CD4-positive, alpha-beta T cell treated with Interleukin-17A for 1 hour (primary cell): ENCODE measurements at regions not wholly inside any gene's neighbourhood (a gene's known extent, or its start where the extent isn't known, plus 50 kb on each side); places are given as distances from the start of the nearest gene placed in this dataset.

Experiments used
- DNase-seq: peaks from one replicate; pipeline ENCODE4 v3.0.0-alpha.2; 2020

- no peak for DNase-seq
Observed at GRCh38 chr11:26126741-26127140, 205.2 kb upstream of the ANO3 start.

- no peak for DNase-seq
Observed at GRCh38 chr11:26127336-26127735, 204.6 kb upstream of the ANO3 start.

- DNase-seq, result no peak
Observed at GRCh38 chr11:26131406-26131805, 200.5 kb upstream of the ANO3 start.

- DNase-seq, result no peak
Observed at GRCh38 chr11:26134053-26134452, 197.9 kb upstream of the ANO3 start.

- no peak for DNase-seq
Observed at GRCh38 chr11:26134481-26135355, 197.2 kb upstream of the ANO3 start.

GRCh38 chr11:26137651-26138050 lies 194.3 kb upstream of the ANO3 start:
- DNase-seq, result no peak

GRCh38 chr11:26142891-26143290 lies 189.0 kb upstream of the ANO3 start:
- no peak for DNase-seq

- DNase-seq, result no peak
Observed at GRCh38 chr11:26143566-26144290, 188.2 kb upstream of the ANO3 start.

GRCh38 chr11:26144291-26144690 lies 187.6 kb upstream of the ANO3 start:
- no peak for DNase-seq

GRCh38 chr11:26144911-26145310 lies 187.0 kb upstream of the ANO3 start:
- no peak for DNase-seq

- DNase-seq, result no peak
Observed at GRCh38 chr11:26149585-26149984, 182.3 kb upstream of the ANO3 start.

GRCh38 chr11:26150031-26150430 lies 181.9 kb upstream of the ANO3 start:
- no peak for DNase-seq

- DNase-seq, result no peak
Observed at GRCh38 chr11:26158251-26158650, 173.7 kb upstream of the ANO3 start.

GRCh38 chr11:26162291-26162690 lies 169.6 kb upstream of the ANO3 start:
- no peak for DNase-seq

- DNase-seq, result no peak
Observed at GRCh38 chr11:26186389-26186788, 145.5 kb upstream of the ANO3 start.

GRCh38 chr11:26187639-26188038 lies 144.3 kb upstream of the ANO3 start:
- DNase-seq, result no peak

- DNase-seq, result no peak
Observed at GRCh38 chr11:26188554-26188953, 143.4 kb upstream of the ANO3 start.

- DNase-seq, result no peak
Observed at GRCh38 chr11:26191193-26191592, 140.7 kb upstream of the ANO3 start.

- no peak for DNase-seq
Observed at GRCh38 chr11:26193694-26194365, 138.1 kb upstream of the ANO3 start.

- no peak for DNase-seq
Observed at GRCh38 chr11:26194881-26195280, 137.0 kb upstream of the ANO3 start.

GRCh38 chr11:26198532-26199096 lies 133.3 kb upstream of the ANO3 start:
- no peak for DNase-seq

GRCh38 chr11:26199331-26200095 lies 132.4 kb upstream of the ANO3 start:
- no peak for DNase-seq

- DNase-seq, result no peak
Observed at GRCh38 chr11:26201411-26201810, 130.5 kb upstream of the ANO3 start.
